Fibroblast of lung (primary cell): ENCODE measurements at regions not wholly inside any gene's neighbourhood (a gene's known extent, or its start where the extent isn't known, plus 50 kb on each side); places are given as distances from the start of the nearest gene placed in this dataset.

ENCODE experiments used
- DNase-seq, 2 donors: peaks; one replicate each; pipeline versions ENCODE4 v3.0.0 to v3.0.0-alpha.2; 2010; ENCODE audit warnings: low read depth in 2 of 2
- H2AFZ ChIP-seq: 2 replicates; pipeline ENCODE4 v1.5.1; 2012; ENCODE audit warnings: low read length, control low read depth, inconsistent platforms
- H3K27ac ChIP-seq: 2 replicates; pipeline ENCODE4 v1.5.1; 2011; ENCODE audit warnings: low read length, control low read depth; ENCODE audit not compliant: insufficient read depth
- H3K27me3 ChIP-seq: 2 replicates; pipeline ENCODE4 v1.5.1; 2011; ENCODE audit warnings: mild to moderate bottlenecking, low read length; ENCODE audit not compliant: control insufficient read depth, insufficient read depth
- H3K36me3 ChIP-seq: 2 replicates; pipeline ENCODE4 v1.5.1; 2011; ENCODE audit warnings: low read length; ENCODE audit not compliant: control insufficient read depth, insufficient read depth
- H3K4me1 ChIP-seq: 2 replicates; pipeline ENCODE4 v1.5.1; 2011; ENCODE audit warnings: low read length; ENCODE audit not compliant: control insufficient read depth, insufficient read depth; ENCODE audit errors: extremely low read depth
- H3K4me2 ChIP-seq: 2 replicates; pipeline ENCODE4 v1.5.1; 2011; ENCODE audit warnings: low read length, control low read depth; ENCODE audit not compliant: insufficient read depth; ENCODE audit errors: extremely low read depth
- H3K4me3 ChIP-seq, 4 experiments: fragments of 200-600 bp in 1 of 4; sonication (generic) in 1 of 4; replicated peaks in 1 of 4; 2 replicates each; pipeline ENCODE4 v1.5.1; 2011 to 2016; ENCODE audit warnings: low read length in 4 of 4, low read depth in 3 of 4, mild to moderate bottlenecking in 3 of 4, control low read depth in 2 of 4, inconsistent platforms in 1 of 4, mixed read lengths in 1 of 4; ENCODE audit not compliant: insufficient read depth in 1 of 4; ENCODE audit errors: control extremely low read depth in 1 of 4
- H3K79me2 ChIP-seq: 2 replicates; pipeline ENCODE4 v1.5.1; 2012; ENCODE audit warnings: mild to moderate bottlenecking, low read length, inconsistent platforms; ENCODE audit not compliant: control insufficient read depth, insufficient read depth
- H3K9ac ChIP-seq: 2 replicates; pipeline ENCODE4 v1.5.1; 2011; ENCODE audit warnings: mild to moderate bottlenecking, low read length, control low read depth; ENCODE audit not compliant: insufficient read depth
- H3K9me3 ChIP-seq: 2 replicates; pipeline ENCODE4 v1.5.1; 2012; ENCODE audit warnings: low read depth, low read length; ENCODE audit not compliant: control insufficient read depth, insufficient read depth
- H4K20me1 ChIP-seq: 2 replicates; pipeline ENCODE4 v1.5.1; 2011; ENCODE audit warnings: low read length; ENCODE audit not compliant: control insufficient read depth, insufficient read depth; ENCODE audit errors: extremely low read depth
- EZH2 ChIP-seq: IDR thresholded peaks from 2 replicates; pipeline ENCODE4 v1.5.1; 2012; ENCODE audit warnings: low read length, control low read depth, mild to moderate bottlenecking; ENCODE audit errors: missing control alignments
- TF ChIP-seq, protein P1 (sequence below), 2 donors: IDR thresholded peaks in 1 of 2; conservative IDR thresholded peaks in 1 of 2; 1 replicate in 1 of 2; 2 replicates in 1 of 2; pipeline ENCODE4 v1.5.1; 2011 to 2012; ENCODE audit warnings: low read length in 2 of 2, control low read depth in 1 of 2, inconsistent platforms in 1 of 2, low read depth in 1 of 2, mild to moderate bottlenecking in 1 of 2

DNA sequence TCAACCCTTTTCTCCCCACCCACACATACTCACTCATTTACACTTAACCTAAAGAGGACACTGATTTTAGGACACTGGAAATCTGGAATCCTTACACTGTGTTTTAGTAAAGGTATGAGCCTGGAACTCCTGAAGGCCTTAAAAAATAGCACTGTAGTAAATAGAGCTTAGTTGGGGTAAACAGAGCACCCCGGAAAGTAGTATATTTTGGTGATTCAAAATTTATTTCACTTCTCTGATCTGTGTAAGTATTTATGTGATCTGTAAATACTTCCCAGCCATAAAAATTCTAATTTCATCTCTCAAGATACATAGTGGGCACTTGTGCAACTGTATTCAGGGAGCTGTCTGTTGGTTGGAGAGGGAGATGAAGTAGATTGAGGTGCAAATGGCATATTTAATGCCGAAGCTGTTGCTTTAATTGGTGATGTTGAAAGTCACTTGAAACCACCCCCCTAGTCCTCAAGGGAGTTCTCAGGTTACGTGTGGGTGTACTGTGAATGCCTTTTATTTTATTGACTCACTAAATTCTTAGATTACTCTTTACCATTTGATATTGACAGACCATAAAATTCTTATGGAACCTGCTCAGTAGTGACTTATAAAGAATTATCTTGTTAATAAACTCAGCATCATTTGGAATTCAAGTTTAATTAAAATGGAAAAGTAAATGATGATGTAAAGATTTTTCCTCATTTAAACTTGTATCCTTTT is 154.9 kb downstream of the SOX4 start:
- H3K27me3 ChIP-seq = no peaks in the 10 kb centered on the region
- DNase-seq = peak; percentile 49 to 82
- H3K4me3 ChIP-seq = no peak overlapping the region
- H3K79me2 ChIP-seq = no peaks in the 10 kb centered on the region
- H3K36me3 ChIP-seq = no peaks in the 10 kb centered on the region
- H2AFZ ChIP-seq = no peak overlapping the region
- H4K20me1 ChIP-seq = no peaks in the 10 kb centered on the region
- H3K27ac ChIP-seq = no peak overlapping the region
- peaks cover 2% of the 10 kb centered on the region for H3K4me1 ChIP-seq
- H3K9me3 ChIP-seq = no peaks in the 10 kb centered on the region
- no peak overlapping the region for H3K4me2 ChIP-seq
- TF ChIP-seq, protein P1, sequence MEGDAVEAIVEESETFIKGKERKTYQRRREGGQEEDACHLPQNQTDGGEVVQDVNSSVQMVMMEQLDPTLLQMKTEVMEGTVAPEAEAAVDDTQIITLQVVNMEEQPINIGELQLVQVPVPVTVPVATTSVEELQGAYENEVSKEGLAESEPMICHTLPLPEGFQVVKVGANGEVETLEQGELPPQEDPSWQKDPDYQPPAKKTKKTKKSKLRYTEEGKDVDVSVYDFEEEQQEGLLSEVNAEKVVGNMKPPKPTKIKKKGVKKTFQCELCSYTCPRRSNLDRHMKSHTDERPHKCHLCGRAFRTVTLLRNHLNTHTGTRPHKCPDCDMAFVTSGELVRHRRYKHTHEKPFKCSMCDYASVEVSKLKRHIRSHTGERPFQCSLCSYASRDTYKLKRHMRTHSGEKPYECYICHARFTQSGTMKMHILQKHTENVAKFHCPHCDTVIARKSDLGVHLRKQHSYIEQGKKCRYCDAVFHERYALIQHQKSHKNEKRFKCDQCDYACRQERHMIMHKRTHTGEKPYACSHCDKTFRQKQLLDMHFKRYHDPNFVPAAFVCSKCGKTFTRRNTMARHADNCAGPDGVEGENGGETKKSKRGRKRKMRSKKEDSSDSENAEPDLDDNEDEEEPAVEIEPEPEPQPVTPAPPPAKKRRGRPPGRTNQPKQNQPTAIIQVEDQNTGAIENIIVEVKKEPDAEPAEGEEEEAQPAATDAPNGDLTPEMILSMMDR (conservative IDR thresholded peaks at IDR 0.05 in 1 of 2, IDR thresholded peaks at IDR 0.05 in 1 of 2; ENCODE audit: low read depth in 1 of 2, low read length in 2 of 2) = no peak
- no peak for TF ChIP-seq EZH2
- no peak overlapping the region for H3K9ac ChIP-seq

DNA sequence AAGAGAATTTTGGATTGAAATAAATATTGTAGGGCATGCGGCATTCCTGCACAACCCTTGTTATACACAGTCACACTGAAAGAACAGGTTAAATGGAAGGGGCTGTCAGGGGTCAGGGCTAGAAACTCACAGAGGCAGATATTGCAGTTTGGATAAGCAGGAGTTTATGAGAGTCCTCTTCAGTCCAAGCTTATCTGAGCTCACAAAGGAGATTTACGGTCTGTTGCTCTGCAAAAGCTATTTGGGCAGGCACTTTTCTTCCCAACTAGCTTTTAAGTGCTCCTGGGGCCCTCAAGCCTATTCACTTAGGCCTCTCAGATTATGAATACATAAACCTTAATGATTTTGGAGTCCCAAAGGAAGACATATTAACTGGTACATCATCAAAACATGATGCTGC is 156.2 kb downstream of the SOX4 start:
- Histone ChIP-seq H3K27ac (no peak overlapping the region), H3K27me3 (no peaks in the 10 kb centered on the region), H3K9me3 (no peaks in the 10 kb centered on the region), H3K9ac (no peak overlapping the region), H3K4me3 (no peak overlapping the region), H3K4me1 (peaks cover 7% of the 10 kb centered on the region), H3K79me2 (no peaks in the 10 kb centered on the region), H3K4me2 (no peak overlapping the region), H3K36me3 (no peaks in the 10 kb centered on the region), H4K20me1 (no peaks in the 10 kb centered on the region), H2AFZ (no peak overlapping the region)
- TF ChIP-seq EZH2 = no peak
- TF ChIP-seq, protein P1 (conservative IDR thresholded peaks at IDR 0.05 in 1 of 2, IDR thresholded peaks at IDR 0.05 in 1 of 2; ENCODE audit: low read depth in 1 of 2, low read length in 2 of 2) = no peak
- DNase-seq = no peak

DNA sequence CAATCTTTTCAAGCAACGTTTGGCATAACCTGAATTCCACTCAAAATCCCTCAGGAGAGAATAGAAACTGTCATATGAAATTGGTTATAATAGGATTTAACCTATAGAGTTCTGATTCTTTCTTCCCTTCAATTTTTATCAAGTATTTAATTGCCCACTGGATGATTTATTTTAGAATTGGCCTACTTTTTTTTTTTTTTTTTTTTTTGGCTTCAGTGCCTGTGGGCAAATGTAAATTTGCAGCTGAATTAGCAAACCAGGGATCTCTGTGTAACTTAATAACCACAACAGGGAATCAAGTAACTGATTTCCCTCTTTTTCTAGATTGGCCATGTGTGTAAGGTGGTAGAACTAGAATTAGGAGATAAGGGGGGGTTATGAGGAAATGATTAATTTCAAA is 157.0 kb downstream of the SOX4 start:
- H3K27ac ChIP-seq = no peak overlapping the region
- H3K4me2 ChIP-seq = no peak overlapping the region
- no peaks in the 10 kb centered on the region for H3K79me2 ChIP-seq
- no peak for DNase-seq
- no peaks in the 10 kb centered on the region for H4K20me1 ChIP-seq
- H3K4me3 ChIP-seq = no peak overlapping the region
- peaks cover 7% of the 10 kb centered on the region for H3K4me1 ChIP-seq
- no peaks in the 10 kb centered on the region for H3K9me3 ChIP-seq
- H3K36me3 ChIP-seq = no peaks in the 10 kb centered on the region
- H3K9ac ChIP-seq = no peak overlapping the region
- H2AFZ ChIP-seq = no peak overlapping the region
- no peaks in the 10 kb centered on the region for H3K27me3 ChIP-seq
- TF ChIP-seq, protein P1 (conservative IDR thresholded peaks at IDR 0.05 in 1 of 2, IDR thresholded peaks at IDR 0.05 in 1 of 2; ENCODE audit: low read depth in 1 of 2, low read length in 2 of 2) = no peak
- TF ChIP-seq EZH2 = no peak
